H9 (cell line): ENCODE measurements at regions not wholly inside any gene's neighbourhood (a gene's known extent, or its start where the extent isn't known, plus 50 kb on each side); places are given as distances from the start of the nearest gene placed in this dataset.
A peak's percentile ranks its signal among the peaks of the same experiment; 100 is the strongest.

ENCODE experiments used
- DNase-seq: peaks from one replicate; pipeline ENCODE4 v3.0.0-alpha.2; 2017
- H2AFZ ChIP-seq: one replicate; pipeline ENCODE4 v1.6.1; 2013; ENCODE audit warnings: mild to moderate bottlenecking, low read length, control low read depth, moderate library complexity
- H2AK5ac ChIP-seq: 2 replicates; pipeline ENCODE4 v1.6.1; 2013; ENCODE audit warnings: low read length, control low read depth, mixed read lengths; ENCODE audit not compliant: insufficient read length
- H2BK120ac ChIP-seq: one replicate; pipeline ENCODE4 v1.6.1; 2013; ENCODE audit warnings: low read depth, mild to moderate bottlenecking, low read length, control low read depth, inconsistent platforms; ENCODE audit not compliant: poor library complexity, severe bottlenecking
- H2BK12ac ChIP-seq: 2 replicates; pipeline ENCODE4 v1.6.1; 2013; ENCODE audit warnings: low read length, control low read depth, mixed read lengths, low read depth; ENCODE audit not compliant: insufficient read length
- H2BK15ac ChIP-seq: 2 replicates; pipeline ENCODE4 v1.6.1; 2013; ENCODE audit warnings: low read depth, low read length, control low read depth
- H2BK20ac ChIP-seq: one replicate; pipeline ENCODE4 v1.6.1; 2013; ENCODE audit warnings: low read depth, mild to moderate bottlenecking, low read length, control low read depth, inconsistent platforms; ENCODE audit not compliant: poor library complexity, severe bottlenecking
- H2BK5ac ChIP-seq: 2 replicates; pipeline ENCODE4 v1.6.1; 2013; ENCODE audit warnings: low read length, control low read depth, mixed read lengths; ENCODE audit not compliant: insufficient read length
- H3K14ac ChIP-seq: 2 replicates; pipeline ENCODE4 v1.6.1; 2013; ENCODE audit warnings: low read length, control low read depth; ENCODE audit not compliant: insufficient read depth
- H3K18ac ChIP-seq: 2 replicates; pipeline ENCODE4 v1.6.1; 2013; ENCODE audit warnings: low read depth, mild to moderate bottlenecking, mixed read lengths, low read length, control low read depth; ENCODE audit not compliant: insufficient read length
- H3K23ac ChIP-seq: 2 replicates; pipeline ENCODE4 v1.6.1; 2013; ENCODE audit warnings: low read length, control low read depth, mixed read lengths, low read depth; ENCODE audit not compliant: insufficient read length
- H3K23me2 ChIP-seq: 2 replicates; pipeline ENCODE4 v1.6.1; 2013; ENCODE audit warnings: low read depth, mild to moderate bottlenecking, mixed read lengths, low read length, control low read depth; ENCODE audit not compliant: insufficient read length, poor library complexity, severe bottlenecking
- H3K27ac ChIP-seq: 2 replicates; pipeline ENCODE4 v1.5.1; 2013; ENCODE audit warnings: low read length, control low read depth, mixed read lengths, low read depth; ENCODE audit not compliant: insufficient read length
- H3K27me3 ChIP-seq: 2 replicates; pipeline ENCODE4 v1.6.1; 2013; ENCODE audit warnings: low read length, control low read depth, inconsistent platforms; ENCODE audit not compliant: insufficient read depth
- H3K4ac ChIP-seq: 2 replicates; pipeline ENCODE4 v1.6.1; 2013; ENCODE audit warnings: low read depth, mild to moderate bottlenecking, control low read depth, inconsistent platforms, low read length, moderate library complexity
- H3K4me1 ChIP-seq: 2 replicates; pipeline ENCODE4 v1.6.1; 2013; ENCODE audit warnings: low read length, control low read depth, inconsistent platforms; ENCODE audit not compliant: insufficient read depth
- H3K4me2 ChIP-seq: 2 replicates; pipeline ENCODE4 v1.6.1; 2013; ENCODE audit warnings: low read length, control low read depth, mixed read lengths; ENCODE audit not compliant: insufficient read length, insufficient read depth
- H3K56ac ChIP-seq: 2 replicates; pipeline ENCODE4 v1.6.1; 2013; ENCODE audit warnings: low read depth, mild to moderate bottlenecking, mixed read lengths, low read length, control low read depth; ENCODE audit not compliant: insufficient read length
- H3K79me1 ChIP-seq: 2 replicates; pipeline ENCODE4 v1.6.1; 2013; ENCODE audit warnings: low read depth, mild to moderate bottlenecking, moderate library complexity, low read length, control low read depth, inconsistent platforms; ENCODE audit not compliant: insufficient read depth, poor library complexity, severe bottlenecking
- H3K79me2 ChIP-seq: 2 replicates; pipeline ENCODE4 v1.6.1; 2013; ENCODE audit warnings: low read length, control low read depth, inconsistent platforms; ENCODE audit not compliant: insufficient read depth
- H3K9ac ChIP-seq: 2 replicates; pipeline ENCODE4 v1.6.1; 2013; ENCODE audit warnings: low read length, control low read depth, mixed read lengths; ENCODE audit not compliant: insufficient read length; ENCODE audit errors: extremely low read depth
- H3K9me3 ChIP-seq: one replicate; pipeline ENCODE4 v1.6.1; 2013; ENCODE audit warnings: low read depth, low read length, inconsistent platforms; ENCODE audit not compliant: control insufficient read depth
- H3T11ph ChIP-seq: one replicate; pipeline ENCODE4 v1.6.1; 2013; ENCODE audit warnings: mild to moderate bottlenecking, low read length, control low read depth, inconsistent platforms
- H4K20me1 ChIP-seq: one replicate; pipeline ENCODE4 v1.6.1; 2013; ENCODE audit not compliant: control insufficient read depth, insufficient read length, insufficient read depth
- H4K5ac ChIP-seq: 2 replicates; pipeline ENCODE4 v1.6.1; 2013; ENCODE audit warnings: low read depth, mild to moderate bottlenecking, mixed read lengths, low read length, control low read depth; ENCODE audit not compliant: insufficient read length
- H4K8ac ChIP-seq: replicated peaks from 2 replicates; pipeline ENCODE4 v1.6.1; 2013; ENCODE audit warnings: low read length, control low read depth, mixed read lengths, low read depth; ENCODE audit not compliant: insufficient read length
- H4K91ac ChIP-seq: 2 replicates; pipeline ENCODE4 v1.6.1; 2013; ENCODE audit warnings: low read depth, mild to moderate bottlenecking, moderate library complexity, mixed read lengths, low read length, control low read depth; ENCODE audit not compliant: insufficient read length
- H3K27ac Mint-ChIP-seq, 3 experiments: 2 replicates in 2 of 3; 3 replicates in 1 of 3; pipeline ENCODE4 v1.8.0; 2020 to 2021; ENCODE audit warnings: mixed read lengths in 3 of 3, mild to moderate bottlenecking in 1 of 3, moderate library complexity in 1 of 3
- H3K27me3 Mint-ChIP-seq: 2 replicates; pipeline ENCODE4 v1.8.0; 2021; ENCODE audit warnings: low read depth, mild to moderate bottlenecking, moderate library complexity, mixed read lengths
- H3K36me3 Mint-ChIP-seq, 3 experiments: 2 replicates in 2 of 3; 3 replicates in 1 of 3; pipeline ENCODE4 v1.8.0; 2020 to 2021; ENCODE audit warnings: low read depth in 3 of 3, mixed read lengths in 3 of 3; ENCODE audit not compliant: insufficient read depth in 1 of 3
- H3K4me1 Mint-ChIP-seq, 2 experiments: 2 replicates each; pipeline ENCODE4 v1.8.0; 2020; ENCODE audit warnings: mixed read lengths in 2 of 2
- H3K4me3 Mint-ChIP-seq, 2 experiments: 2 replicates in 1 of 2; 3 replicates in 1 of 2; pipeline ENCODE4 v1.8.0; 2020 to 2021; ENCODE audit warnings: mild to moderate bottlenecking in 2 of 2, mixed read lengths in 2 of 2, moderate library complexity in 1 of 2
- H3K9me3 Mint-ChIP-seq, 2 experiments: 2 replicates in 1 of 2; 3 replicates in 1 of 2; pipeline ENCODE4 v1.8.0; 2020; ENCODE audit warnings: mild to moderate bottlenecking in 2 of 2, mixed read lengths in 2 of 2, moderate library complexity in 1 of 2
- WGBS: extraction: QIAGEN DNeasy Blood & Tissue Kit; methylation state at CpG from one replicate; pipeline ENCODE4 v1.1.7; 2013; ENCODE audit warnings: missing lambda C conversion rate, low lambda C conversion rate, mixed read lengths; ENCODE audit not compliant: insufficient read length; ENCODE audit errors: extremely low coverage; 5-methylcytosine and 5-hydroxymethylcytosine counted together
- TF ChIP-seq, protein P1 (sequence below): fragments of 200-600 bp; sonication (generic); conservative IDR thresholded peaks from 3 replicates; pipeline ENCODE4 v1.8.0; 2021; ENCODE audit warnings: antibody characterized with exemption, mild to moderate bottlenecking

- no peak overlapping the region for H3K9ac ChIP-seq
- no peak overlapping the region for H2BK5ac ChIP-seq
- Mint-ChIP-seq H3K36me3 (no peaks in the 10 kb centered on the region; a peak in 2 of 7 replicates), H3K27ac (peak overlapping the region in 2 of 3 experiments; percentile 40 to 54; a peak in 1 of 7 replicates), H3K27me3 (no peaks in the 10 kb centered on the region), H3K4me1 (peaks cover 19 to 21% of the 10 kb centered on the region in 2 experiments), H3K9me3 (no peaks in the 10 kb centered on the region; a peak in 2 of 5 replicates), H3K4me3 (no peak overlapping the region)
- no peaks in the 10 kb centered on the region for H3K23me2 ChIP-seq
- H3K4me1 ChIP-seq = peaks cover 5% of the 10 kb centered on the region; the same call in 1 of the 2 replicates
- H3K18ac ChIP-seq = peak overlapping the region; percentile 72
- H2BK120ac ChIP-seq = no peak overlapping the region
- no peak overlapping the region for H2AK5ac ChIP-seq
- peak overlapping the region; percentile 76 for H2BK12ac ChIP-seq
- H3T11ph ChIP-seq = no peak overlapping the region
- no peak overlapping the region for H3K4ac ChIP-seq
- H3K23ac ChIP-seq = no peak overlapping the region
- H3K56ac ChIP-seq = peak overlapping the region; percentile 24
- H4K8ac ChIP-seq = no peak overlapping the region
- DNase-seq = peak; percentile 47
- no peaks in the 10 kb centered on the region for H3K79me1 ChIP-seq
- H2BK20ac ChIP-seq = no peak overlapping the region
- no peaks in the 10 kb centered on the region for H3K27me3 ChIP-seq
- no CpG with 5 or more reads among the region's 4 CpGs for WGBS
- peak overlapping the region; percentile 80 for H2AFZ ChIP-seq
- H3K79me2 ChIP-seq = no peaks in the 10 kb centered on the region
- no peak overlapping the region for H4K91ac ChIP-seq
- no peaks in the 10 kb centered on the region for H4K20me1 ChIP-seq
- no peak overlapping the region for H3K27ac ChIP-seq
- H3K9me3 ChIP-seq = no peaks in the 10 kb centered on the region
- no peak overlapping the region for H2BK15ac ChIP-seq
- H3K4me2 ChIP-seq = no peak overlapping the region
- H4K5ac ChIP-seq = no peak overlapping the region
- H3K14ac ChIP-seq = no peak overlapping the region
- TF ChIP-seq, protein P1, sequence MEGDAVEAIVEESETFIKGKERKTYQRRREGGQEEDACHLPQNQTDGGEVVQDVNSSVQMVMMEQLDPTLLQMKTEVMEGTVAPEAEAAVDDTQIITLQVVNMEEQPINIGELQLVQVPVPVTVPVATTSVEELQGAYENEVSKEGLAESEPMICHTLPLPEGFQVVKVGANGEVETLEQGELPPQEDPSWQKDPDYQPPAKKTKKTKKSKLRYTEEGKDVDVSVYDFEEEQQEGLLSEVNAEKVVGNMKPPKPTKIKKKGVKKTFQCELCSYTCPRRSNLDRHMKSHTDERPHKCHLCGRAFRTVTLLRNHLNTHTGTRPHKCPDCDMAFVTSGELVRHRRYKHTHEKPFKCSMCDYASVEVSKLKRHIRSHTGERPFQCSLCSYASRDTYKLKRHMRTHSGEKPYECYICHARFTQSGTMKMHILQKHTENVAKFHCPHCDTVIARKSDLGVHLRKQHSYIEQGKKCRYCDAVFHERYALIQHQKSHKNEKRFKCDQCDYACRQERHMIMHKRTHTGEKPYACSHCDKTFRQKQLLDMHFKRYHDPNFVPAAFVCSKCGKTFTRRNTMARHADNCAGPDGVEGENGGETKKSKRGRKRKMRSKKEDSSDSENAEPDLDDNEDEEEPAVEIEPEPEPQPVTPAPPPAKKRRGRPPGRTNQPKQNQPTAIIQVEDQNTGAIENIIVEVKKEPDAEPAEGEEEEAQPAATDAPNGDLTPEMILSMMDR = no peak
Measured at GRCh38 chr3:55282994-55283393, 204.1 kb downstream of the WNT5A start.
